Natural killer cell (primary cell): ENCODE measurements at regions not wholly inside any gene's neighbourhood (a gene's known extent, or its start where the extent isn't known, plus 50 kb on each side); places are given as distances from the start of the nearest gene placed in this dataset.

Experiments
- ATAC-seq, 3 donors: fragments of 150-1000 bp in 2 of 3; fragments of 200-7000 bp in 1 of 3; cut with Tn5 transposase; 1 replicate in 1 of 3; 2 replicates in 2 of 3; pipeline ENCODE4 v1.10.0; 2021; ENCODE audit warnings: mild to moderate bottlenecking in 2 of 3, moderate library complexity in 2 of 3
- DNase-seq, 2 donors: peaks; one replicate each; pipeline versions ENCODE4 v3.0.0 to v3.0.0-alpha.2; 2013 to 2021; ENCODE audit warnings: mixed read lengths in 1 of 2
- H3K27ac ChIP-seq: one replicate; pipeline ENCODE4 v1.5.1; 2013; ENCODE audit warnings: mild to moderate bottlenecking, low read length
- H3K27me3 ChIP-seq: one replicate; pipeline ENCODE4 v1.6.1; 2013; ENCODE audit warnings: low read length; ENCODE audit not compliant: control insufficient read depth, insufficient read depth
- H3K36me3 ChIP-seq: one replicate; pipeline ENCODE4 v1.6.1; 2013; ENCODE audit warnings: low read length; ENCODE audit not compliant: control insufficient read depth, insufficient read depth
- H3K4me1 ChIP-seq: one replicate; pipeline ENCODE4 v1.6.1; 2013; ENCODE audit warnings: low read length; ENCODE audit not compliant: control insufficient read depth, insufficient read depth
- H3K4me3 ChIP-seq: one replicate; pipeline ENCODE4 v1.5.1; 2013; ENCODE audit warnings: low read length
- H3K9me3 ChIP-seq: one replicate; pipeline ENCODE4 v1.6.1; 2013; ENCODE audit warnings: low read length; ENCODE audit not compliant: control insufficient read depth, insufficient read depth
- H3K27ac Mint-ChIP-seq, 2 donors: one replicate each; pipeline ENCODE4 v1.8.0; 2022; ENCODE audit warnings: mild to moderate bottlenecking in 2 of 2, mixed read lengths in 2 of 2, moderate library complexity in 1 of 2
- H3K27me3 Mint-ChIP-seq, 2 donors: one replicate each; pipeline ENCODE4 v1.8.0; 2022; ENCODE audit warnings: low read depth in 2 of 2, mixed read lengths in 2 of 2
- H3K36me3 Mint-ChIP-seq: one replicate; pipeline ENCODE4 v1.8.0; 2022; ENCODE audit warnings: mixed read lengths
- H3K4me1 Mint-ChIP-seq, 2 donors: one replicate each; pipeline ENCODE4 v1.8.0; 2022; ENCODE audit warnings: mixed read lengths in 2 of 2
- H3K4me3 Mint-ChIP-seq: one replicate; pipeline ENCODE4 v1.8.0; 2022; ENCODE audit warnings: mild to moderate bottlenecking, moderate library complexity, mixed read lengths
- H3K9me3 Mint-ChIP-seq, 2 donors: one replicate each; pipeline ENCODE4 v1.8.0; 2022; ENCODE audit warnings: mixed read lengths in 2 of 2
- CTCF ChIP-seq: fragments of 200-600 bp; IDR thresholded peaks from one replicate; pipeline ENCODE4 v1.8.0; 2022; ENCODE audit warnings: antibody characterized with exemption
- WGBS: methylation state at CpG from one replicate; pipeline ENCODE4 v1.1.7; 2013; ENCODE audit warnings: missing lambda C conversion rate; ENCODE audit not compliant: insufficient coverage; 5-methylcytosine and 5-hydroxymethylcytosine counted together
- intact Hi-C: fragments of 100-400 bp; cut with micrococcal nuclease; formaldehyde crosslinking; loops from one replicate; pipeline ENCODE4 v1.14.2; 2022

DNA sequence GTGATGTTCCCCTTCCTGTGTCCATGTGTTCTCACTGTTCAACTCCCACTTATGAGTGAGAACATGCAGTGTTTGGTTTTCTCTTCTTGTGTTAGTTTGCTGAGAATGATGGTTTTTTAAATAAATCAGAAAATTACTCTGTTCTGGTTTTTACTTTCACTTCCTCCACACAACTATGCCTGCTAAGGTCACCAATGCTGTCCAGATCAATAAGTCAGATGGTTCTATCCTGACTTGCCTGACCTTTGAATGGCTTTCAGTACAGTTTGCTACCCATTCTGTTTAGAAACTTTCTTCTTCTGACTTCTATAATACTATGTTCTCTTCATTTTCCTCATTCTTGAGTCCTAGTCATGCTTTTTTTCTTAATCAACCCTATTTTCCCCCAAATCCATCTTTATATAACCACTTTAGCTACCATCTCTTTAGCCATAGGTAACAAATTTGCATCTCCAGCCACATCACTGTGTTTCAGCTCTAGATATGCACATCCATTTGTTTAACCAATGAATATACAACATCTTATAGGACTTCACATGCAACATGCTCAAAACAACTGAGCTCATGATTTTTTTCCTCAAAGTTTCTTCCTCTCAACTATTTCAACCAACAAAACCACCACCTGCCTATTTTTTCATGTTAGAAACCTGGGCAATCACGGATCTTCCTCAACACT is 58.8 kb upstream of the SLC38A11 start:
- ATAC-seq (no peak), DNase-seq (no peak)
- 67% methylated on average over 1 of the region's 1 CpG for WGBS
- Histone ChIP-seq H3K9me3 (no peaks in the 10 kb centered on the region), H3K27me3 (no peaks in the 10 kb centered on the region), H3K4me3 (no peak overlapping the region), H3K4me1 (no peaks in the 10 kb centered on the region), H3K27ac (no peak overlapping the region), H3K36me3 (no peaks in the 10 kb centered on the region)
- H3K36me3 Mint-ChIP-seq = no peaks in the 10 kb centered on the region
- peaks cover 0 to 13% of the 10 kb centered on the region in 2 donors for H3K27me3 Mint-ChIP-seq
- intact Hi-C loops = no loop called here
- H3K4me3 Mint-ChIP-seq = no peak overlapping the region
- no peaks in the 10 kb centered on the region for H3K9me3 Mint-ChIP-seq
- no peak overlapping the region for H3K27ac Mint-ChIP-seq
- peaks cover 0 to 5% of the 10 kb centered on the region in 2 donors for H3K4me1 Mint-ChIP-seq
- no peak for TF ChIP-seq CTCF

DNA sequence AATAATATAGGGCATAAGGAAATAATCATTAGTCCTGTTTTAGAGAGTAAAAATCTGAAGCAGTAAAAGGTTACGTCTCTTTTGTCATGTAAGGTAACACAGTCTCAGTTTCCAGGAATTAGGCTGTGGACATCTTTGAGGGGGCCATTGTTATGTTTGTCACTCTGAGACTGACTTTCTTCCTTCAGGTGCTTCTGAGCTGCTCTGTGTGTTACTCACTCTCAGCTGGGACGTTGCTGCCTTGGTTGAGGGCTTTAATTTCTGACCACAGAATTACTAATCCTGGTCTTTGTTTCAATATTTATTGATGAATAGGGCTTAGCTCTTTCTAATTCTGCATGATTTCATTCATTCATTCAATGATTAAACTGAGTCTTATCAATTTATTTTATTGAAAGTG is 55.9 kb upstream of the SLC38A11 start:
- no peak overlapping the region for H3K27ac ChIP-seq
- H3K9me3 Mint-ChIP-seq = no peaks in the 10 kb centered on the region
- H3K36me3 ChIP-seq = no peaks in the 10 kb centered on the region
- H3K27me3 ChIP-seq = no peaks in the 10 kb centered on the region
- no peaks in the 10 kb centered on the region for H3K36me3 Mint-ChIP-seq
- no peak overlapping the region for H3K27ac Mint-ChIP-seq
- ATAC-seq (no peak), DNase-seq (no peak)
- H3K9me3 ChIP-seq = no peaks in the 10 kb centered on the region
- WGBS = 72% methylated on average over 2 of the region's 2 CpGs
- no peak for TF ChIP-seq CTCF
- peaks cover 20 to 23% of the 10 kb centered on the region in 2 donors for H3K27me3 Mint-ChIP-seq
- no peak overlapping the region for H3K4me3 Mint-ChIP-seq
- no peaks in the 10 kb centered on the region for H3K4me1 ChIP-seq
- H3K4me3 ChIP-seq = no peak overlapping the region
- H3K4me1 Mint-ChIP-seq = peaks cover 0 to 5% of the 10 kb centered on the region in 2 donors
- intact Hi-C loops = no loop called here

DNA sequence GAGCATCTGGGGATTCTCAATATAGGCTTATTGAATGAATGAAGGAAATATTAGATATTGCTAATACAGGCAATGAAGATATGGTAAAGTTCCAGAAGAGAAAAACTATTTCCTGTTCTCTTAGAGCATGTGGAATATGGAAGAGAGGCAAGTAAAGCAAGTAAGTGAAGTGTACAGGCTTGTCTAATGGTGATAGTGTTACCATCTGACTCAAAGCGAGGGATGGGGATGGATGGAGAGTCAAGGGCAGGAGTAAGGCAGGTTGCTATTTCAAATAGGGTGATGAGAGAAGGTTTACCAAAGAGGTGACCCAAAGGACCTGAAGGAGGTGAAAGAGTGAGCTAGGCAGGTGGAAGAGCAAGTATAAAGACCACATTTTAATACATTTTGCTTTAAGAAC is 55.2 kb upstream of the SLC38A11 start:
- no peak for DNase-seq
- Histone ChIP-seq H3K4me1 (no peaks in the 10 kb centered on the region), H3K27me3 (no peaks in the 10 kb centered on the region), H3K27ac (no peak overlapping the region), H3K9me3 (no peaks in the 10 kb centered on the region), H3K36me3 (no peaks in the 10 kb centered on the region), H3K4me3 (no peak overlapping the region)
- no peak overlapping the region for H3K4me3 Mint-ChIP-seq
- H3K4me1 Mint-ChIP-seq = peaks cover 0 to 5% of the 10 kb centered on the region in 2 donors
- intact Hi-C loops = no loop called here
- WGBS = 88% methylated on average over 1 of the region's 1 CpG
- H3K27me3 Mint-ChIP-seq = peaks cover 24 to 26% of the 10 kb centered on the region in 2 donors
- H3K36me3 Mint-ChIP-seq = no peaks in the 10 kb centered on the region
- no peak overlapping the region for H3K27ac Mint-ChIP-seq
- TF ChIP-seq CTCF = no peak
- ATAC-seq = no peak
- H3K9me3 Mint-ChIP-seq = no peaks in the 10 kb centered on the region

DNA sequence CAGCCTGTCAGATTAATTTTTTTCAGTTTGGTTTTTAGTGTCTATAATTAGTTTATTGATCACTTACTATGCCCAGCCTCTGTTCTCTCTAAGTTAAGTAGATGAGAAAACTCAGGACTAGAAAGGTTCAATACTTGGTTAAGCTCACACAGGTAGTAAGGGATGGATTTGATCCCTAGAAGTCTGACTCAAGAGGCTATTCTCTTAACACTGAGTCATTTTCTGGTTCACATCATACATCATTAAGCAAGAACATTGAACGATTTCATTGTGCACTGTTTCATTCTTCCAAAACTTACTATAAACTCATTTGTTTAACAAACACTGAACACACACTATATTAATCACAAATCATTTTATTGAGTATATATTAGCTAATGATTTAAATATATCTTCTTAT is 54.1 kb upstream of the SLC38A11 start:
- H3K4me1 Mint-ChIP-seq = peaks cover 0 to 5% of the 10 kb centered on the region in 2 donors
- Histone ChIP-seq H3K9me3 (no peaks in the 10 kb centered on the region), H3K27me3 (no peaks in the 10 kb centered on the region), H3K4me1 (no peaks in the 10 kb centered on the region), H3K36me3 (no peaks in the 10 kb centered on the region), H3K4me3 (no peak overlapping the region), H3K27ac (no peak overlapping the region)
- no peak for DNase-seq
- peaks cover 24 to 34% of the 10 kb centered on the region in 2 donors for H3K27me3 Mint-ChIP-seq
- TF ChIP-seq CTCF = no peak
- no peak overlapping the region for H3K27ac Mint-ChIP-seq
- intact Hi-C loops = no loop called here
- H3K36me3 Mint-ChIP-seq = no peaks in the 10 kb centered on the region
- whole genome bisulfite sequencing = 80% methylated on average over 1 of the region's 1 CpG
- no peaks in the 10 kb centered on the region for H3K9me3 Mint-ChIP-seq
- H3K4me3 Mint-ChIP-seq = no peak overlapping the region
- no peak for ATAC-seq
